Mucosa of gallbladder (tissue), 1 donor: ENCODE measurements at regions not wholly inside any gene's neighbourhood (a gene's known extent, or its start where the extent isn't known, plus 50 kb on each side); places are given as distances from the start of the nearest gene placed in this dataset.

Source experiments
- DNase-seq: peaks from one replicate; pipeline ENCODE4 v3.0.0-alpha.2; 2020; ENCODE audit warnings: low spot score
- donor health status: DM: no; HTN: no; CAD: no.

DNA sequence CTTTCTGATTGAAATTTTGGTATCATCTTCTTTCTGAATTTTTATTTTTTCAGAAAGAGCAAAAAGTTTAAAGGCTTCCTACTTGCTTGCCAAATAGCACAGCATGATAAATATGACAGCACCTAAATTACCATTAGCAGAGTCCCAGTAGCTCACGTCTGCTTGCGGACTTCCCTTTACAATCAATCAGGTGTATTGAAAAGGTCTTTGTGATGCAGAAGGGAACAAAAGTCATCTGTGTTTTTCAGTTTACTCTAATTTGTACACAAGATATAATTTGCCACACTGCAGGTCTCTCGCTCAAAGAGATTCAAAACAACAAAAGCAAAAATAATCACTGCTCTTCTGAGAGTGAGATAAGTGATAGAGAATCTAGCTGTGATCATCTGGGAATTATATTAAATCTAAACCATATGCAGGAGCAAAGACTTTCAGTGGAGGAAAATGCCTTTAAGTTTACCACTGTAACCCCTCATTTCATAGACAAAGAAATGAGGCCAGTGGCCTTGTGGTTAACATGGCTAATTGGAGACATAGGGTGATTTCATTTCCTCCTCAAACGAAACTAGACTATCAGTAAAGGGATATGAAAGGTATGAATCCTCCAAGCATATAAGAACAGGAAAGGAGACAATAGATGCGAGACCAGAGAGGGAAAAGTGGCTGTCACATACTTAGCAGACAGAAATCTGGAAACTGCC is 240.8 kb upstream of the TMPO start:
- no peak for DNase-seq

DNA sequence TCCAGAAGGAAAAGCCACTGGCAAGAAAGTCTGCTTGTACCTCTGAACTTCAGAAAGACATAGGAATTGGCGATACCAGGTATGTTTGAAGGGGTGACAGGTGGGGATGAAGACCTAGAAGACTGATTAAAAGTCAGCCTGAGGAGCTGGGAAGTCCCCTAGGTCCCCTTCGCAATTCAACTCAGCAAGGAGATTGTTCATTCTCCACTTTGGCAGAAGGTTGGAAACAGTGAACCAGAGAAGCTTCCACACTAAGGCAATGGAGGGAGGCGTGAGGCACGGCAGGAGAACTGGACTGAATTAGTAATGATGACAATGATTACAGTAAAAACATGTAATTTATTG is 240.3 kb upstream of the TMPO start:
- DNase-seq = no peak

DNA sequence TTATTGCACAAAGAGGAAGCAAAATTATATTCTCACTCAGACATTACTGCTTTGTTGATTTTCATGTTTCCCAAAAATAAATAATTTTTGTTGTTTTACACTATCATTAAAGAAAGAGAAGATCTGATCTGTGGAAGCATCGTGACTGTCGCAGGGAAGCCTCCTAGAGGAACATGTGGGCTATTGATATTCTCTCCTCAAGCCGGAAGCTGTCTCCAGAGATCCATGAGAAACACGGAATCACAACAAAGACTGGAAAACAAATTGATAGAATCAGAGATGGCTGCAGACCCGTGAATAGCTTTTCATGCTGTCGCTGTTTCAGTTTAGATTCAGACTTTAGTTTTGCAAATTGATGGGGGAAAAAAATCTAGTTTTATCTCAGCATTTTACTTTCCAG is 235.2 kb upstream of the TMPO start:
- no peak for DNase-seq

DNA sequence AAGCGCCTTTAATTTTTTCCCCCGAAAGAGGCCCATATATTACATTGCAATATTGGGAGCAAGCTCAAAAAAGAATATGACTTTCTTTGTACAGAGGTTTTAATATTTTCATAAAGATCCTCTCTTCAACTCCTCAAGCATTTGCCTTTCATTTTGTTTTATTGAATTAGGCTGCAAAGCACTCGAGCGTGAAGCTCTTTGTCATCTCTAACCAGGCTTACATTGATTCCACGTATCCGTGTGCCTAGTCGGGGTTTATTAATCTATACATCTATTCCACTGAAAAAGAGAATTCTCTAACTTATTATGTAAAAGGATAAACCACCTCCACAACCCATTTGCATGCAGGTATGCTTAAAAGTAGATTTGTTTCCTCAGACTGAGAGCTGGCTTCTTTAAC is 234.8 kb upstream of the TMPO start:
- no peak for DNase-seq

DNA sequence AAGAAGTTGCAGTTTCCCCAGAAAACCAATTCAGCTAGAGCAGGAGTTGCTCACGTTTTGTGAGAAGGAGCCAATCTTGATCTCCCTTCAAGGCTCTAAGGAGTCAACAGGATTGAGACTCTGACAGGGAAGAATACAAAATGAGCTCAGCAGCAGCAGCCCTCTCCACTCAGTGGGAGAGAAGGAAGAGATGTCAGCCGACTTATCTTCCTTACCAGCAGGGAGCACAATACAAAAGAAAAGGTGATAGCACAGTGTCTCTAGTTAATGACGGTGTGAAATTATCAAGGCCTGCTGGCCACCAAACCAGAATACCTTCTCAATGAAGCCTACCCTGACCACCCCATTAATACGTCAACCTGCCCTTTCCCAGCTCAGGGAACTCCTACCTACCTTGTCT is 223.6 kb upstream of the TMPO start:
- DNase-seq = no peak

DNA sequence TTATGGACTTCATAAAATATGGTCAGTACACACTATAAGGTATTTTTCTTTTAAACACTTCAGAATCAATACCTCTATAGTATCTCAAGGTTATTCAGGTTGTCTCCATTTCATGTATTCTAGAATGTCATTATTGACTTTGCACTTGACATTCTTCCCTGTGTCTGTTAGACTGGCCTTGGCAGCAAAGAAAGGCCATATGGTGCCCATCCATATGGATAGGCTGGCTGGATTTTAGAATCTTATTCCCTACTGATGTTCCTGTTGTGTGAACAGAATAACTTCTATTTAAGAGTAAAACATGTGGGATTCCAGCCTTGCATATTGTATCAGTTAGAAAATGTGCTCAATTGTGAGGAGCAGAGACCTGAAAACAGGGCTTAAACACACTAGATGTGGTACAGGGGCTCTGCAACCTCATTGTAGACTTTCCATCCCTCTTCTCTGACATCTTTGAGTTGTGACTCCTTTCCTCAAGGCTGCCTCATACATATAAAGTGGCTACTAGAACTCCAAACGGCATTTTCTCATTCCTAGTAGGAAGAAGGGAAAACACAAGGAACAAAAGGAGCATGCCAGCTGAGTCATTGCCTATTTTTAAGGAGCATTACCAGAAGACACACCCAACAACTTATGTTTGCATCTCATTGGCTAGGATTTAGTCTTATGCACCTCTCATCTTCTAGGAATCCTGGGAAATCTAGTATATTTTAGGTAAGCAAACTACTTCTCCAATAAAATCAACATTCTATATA is 221.2 kb upstream of the TMPO start:
- no peak for DNase-seq

DNA sequence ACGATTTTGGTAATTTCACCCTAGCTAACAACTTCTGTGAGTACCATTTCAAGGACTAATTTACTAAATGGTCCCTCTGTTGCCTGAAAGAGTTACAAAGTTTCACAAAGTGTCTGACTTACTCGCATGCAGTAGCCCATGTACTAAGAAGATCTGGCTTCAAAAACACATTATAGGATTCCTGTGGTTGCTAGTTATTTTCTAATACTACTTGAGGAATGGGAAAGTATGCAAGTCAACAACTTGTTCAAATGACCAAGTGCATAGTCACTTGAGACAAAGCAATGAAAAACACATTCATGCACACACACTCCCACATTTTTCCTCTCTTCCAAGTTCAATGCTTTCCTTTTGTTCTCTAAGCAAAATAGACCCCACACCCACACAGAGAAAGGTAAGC is 219.7 kb upstream of the TMPO start:
- DNase-seq = no peak

DNA sequence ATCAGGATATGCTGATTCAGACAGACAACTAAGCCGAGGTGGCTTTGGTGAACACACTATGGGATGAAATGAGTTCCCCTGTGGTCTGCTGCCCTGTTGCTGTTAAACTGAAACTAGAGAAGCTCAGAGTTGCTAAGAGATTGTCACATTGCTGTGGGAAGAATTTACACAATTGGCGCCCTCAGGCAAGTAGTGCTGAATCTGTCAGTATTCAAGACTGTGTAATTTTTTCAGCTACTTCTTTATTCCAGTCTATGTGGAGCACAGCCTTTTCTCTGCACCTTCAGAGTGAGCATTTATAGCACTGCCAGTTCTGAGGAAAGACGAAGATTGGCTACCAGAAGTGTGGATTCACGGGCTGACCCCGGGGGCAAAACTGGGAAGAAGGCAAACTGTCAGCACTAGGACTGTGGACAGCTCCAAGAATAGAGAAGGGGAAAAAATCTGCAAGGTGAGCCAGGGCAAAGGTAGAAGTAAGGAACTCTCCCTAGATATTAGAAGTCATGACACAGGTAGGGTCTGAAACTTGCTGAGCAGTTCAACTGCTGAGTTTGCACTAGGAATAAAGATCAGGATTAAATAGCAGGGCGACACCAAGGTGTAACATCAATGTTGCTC is 218.8 kb upstream of the TMPO start:
- DNase-seq = no peak

DNA sequence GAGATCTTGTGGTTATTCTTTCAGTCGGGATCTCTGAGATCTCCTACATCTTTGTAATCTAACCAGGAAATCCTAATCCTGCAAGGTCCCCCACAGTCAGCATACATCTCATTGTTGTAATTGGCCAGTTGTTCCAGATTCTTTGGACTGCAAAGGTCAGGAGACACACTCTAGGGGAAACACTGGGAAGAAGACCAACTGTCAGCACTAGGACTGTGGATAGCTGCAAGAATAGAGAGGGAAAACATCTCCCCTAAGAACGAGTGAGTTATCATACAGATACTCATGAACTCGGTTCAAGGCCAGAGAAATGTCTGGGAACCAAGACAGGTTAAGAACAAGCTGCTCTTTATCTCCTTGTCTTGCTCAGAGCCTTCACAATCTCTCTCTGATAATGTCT is 217.9 kb upstream of the TMPO start:
- no peak for DNase-seq

DNA sequence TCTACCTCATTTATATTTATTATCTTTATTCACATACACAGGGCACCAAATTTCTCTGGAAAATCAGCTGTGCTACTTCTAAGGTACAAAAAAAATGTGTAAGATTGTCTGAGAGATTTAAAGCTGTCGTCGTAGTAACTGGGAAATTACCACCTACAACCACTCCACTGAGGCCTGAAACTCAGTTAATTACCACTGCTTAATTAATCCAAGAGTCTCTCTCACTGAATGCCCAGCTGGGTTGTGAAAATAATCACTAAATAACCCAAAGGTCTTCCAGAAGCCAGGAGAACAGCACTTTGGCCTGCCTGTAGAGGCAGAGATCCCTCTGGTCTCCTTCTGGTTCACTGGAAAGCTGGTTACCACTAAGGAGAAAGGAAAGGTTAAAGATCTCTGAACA is 207.2 kb upstream of the TMPO start:
- no peak for DNase-seq

DNA sequence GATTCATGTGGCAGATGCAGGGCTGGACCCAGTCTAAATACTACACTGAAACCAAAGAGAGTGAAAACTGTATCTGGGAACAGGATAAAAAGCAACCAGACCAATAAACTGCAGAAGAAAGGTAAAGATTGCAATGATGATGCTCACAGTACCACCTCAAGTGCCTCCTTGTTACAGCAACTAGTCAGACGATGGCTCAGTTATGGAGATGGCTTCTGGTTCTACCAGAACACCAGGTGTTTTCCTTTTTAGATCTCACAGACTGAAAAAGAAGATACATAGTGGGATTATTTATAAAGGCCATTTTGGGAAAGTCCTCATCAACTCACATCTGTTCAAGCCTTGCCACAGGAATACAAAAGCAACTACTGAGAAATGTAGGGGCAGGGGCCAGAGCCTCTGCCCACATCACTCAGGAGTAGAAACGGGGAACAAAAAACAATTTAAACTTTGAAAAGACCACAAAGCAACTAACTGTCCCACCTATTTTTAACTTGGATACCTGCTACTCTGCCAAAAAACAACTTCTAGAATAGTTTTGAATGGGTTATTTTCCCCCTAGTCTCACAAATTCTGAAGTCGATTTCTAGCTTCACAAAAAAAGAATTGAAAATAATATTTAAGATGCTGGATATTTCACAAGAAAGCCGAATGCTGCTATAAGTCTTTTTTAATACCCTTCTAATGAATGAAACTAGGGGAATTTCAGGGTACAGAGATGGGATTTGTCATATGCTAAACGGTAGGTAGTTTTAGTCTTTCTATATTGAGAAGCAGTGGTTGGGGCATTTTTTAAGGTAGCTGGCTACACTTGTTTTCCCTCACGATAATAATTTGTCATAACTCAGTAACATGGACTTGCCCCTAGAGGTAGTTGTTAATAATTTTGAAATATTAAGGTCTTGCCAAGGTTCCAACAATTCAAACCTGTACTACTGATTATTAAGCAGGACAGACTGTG is 197.2 kb upstream of the TMPO start:
- no peak for DNase-seq

DNA sequence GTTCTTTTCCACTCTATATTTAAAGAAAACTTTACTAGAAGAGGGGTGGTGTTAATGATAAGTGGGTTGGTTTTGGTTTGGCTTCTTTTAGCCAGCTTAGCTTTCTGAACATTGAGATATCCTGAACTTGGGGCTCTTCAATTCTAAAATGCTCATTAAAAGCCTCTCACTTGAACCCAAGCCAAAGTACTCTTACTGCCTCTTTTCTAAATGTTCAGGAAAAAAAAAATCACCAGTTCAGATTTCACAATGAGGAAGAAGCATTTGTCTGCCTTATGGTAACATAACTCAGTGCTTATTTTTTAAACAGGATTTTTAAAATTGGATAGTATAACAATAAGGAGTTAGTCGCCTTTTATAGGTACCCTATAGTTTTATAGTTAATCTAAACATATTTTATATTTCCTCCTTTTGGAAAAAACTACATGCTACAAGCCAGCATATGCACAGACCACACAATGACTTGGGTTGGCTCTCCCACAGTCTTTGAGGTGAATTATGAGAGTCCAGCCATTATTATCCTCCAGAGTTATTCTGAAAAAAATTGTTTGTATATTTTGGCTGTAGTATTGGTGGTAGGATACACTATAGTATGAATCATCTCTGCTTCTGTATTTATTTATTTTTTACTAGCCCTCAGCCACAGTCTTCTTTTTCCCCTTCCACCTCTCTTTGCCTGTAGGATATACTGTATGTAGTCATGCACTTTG is 195.5 kb upstream of the TMPO start:
- DNase-seq = no peak

DNA sequence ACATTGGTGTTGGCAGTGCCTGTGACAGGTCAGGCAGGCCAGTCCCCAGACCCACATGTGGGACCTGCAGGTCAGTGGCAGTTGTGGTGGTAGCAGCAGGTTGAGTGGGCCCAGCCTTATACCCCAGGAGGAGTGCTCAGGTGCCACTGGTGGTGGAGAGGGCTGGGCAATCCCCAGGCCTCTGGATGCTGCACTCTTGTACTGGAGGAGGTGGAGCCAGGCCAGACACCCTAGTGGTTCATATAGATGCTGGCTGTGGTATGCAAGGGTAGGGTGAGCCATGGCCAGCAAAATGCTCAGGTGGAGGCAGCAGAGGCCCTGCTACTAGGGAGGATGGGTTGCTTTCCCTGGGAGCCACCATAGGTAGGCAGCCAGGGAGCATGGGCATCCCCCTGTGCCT is 190.4 kb upstream of the TMPO start:
- no peak for DNase-seq

DNA sequence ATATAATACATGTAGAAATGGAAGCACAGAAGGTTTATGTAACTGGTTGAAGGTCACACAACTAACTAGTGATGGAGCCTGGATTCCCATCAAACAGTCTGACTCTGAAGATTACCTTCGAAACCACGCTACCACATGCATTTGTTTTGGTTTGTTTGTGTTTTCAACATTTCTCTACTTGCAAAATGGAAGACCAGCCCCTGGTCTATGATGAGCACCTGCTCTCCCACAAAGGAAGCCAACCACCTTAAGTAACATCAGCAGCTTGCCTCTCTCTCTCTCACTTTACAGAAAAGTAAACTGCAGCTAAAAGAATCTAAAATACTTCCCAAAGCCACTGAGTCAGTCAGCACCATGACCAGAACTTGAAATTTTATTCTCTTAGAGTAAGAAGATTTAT is 186.9 kb upstream of the TMPO start:
- DNase-seq = no peak

DNA sequence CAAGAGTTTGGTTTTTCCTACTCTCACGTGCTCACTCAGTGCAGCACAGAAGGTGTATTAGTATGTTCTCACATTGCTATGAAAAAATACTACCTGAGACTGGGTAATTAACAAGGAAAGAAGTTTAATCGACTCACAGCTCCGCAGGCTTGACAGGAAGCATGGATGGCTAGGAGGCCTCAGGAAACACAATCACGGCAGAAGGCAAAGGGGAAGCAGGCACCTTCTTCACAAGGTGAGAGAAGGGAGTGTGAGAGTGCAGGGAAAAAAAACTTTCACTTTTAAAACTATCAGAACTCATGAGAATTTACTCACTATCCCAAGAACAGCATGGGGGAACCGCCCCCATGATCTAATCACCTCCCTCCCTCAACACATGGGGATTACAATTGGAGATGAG is 185.8 kb upstream of the TMPO start:
- no peak for DNase-seq

DNA sequence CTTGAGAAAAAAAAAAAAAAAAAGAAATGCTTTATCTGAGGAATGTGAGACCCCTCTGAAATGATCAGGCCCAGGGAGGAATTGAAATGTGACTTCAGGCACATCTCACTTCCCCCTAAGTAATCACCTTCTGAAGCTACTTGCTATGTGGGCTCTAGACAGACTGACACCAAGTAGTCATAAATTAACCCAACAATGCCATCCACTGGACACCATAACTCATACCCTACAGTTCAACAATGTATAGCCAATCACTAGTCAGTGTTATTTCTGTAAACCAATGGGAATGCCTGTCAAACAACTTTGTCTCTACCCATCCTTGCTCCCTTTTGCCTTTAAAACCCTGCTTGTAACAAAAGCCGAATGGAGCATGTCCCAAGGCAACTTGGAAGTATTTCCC is 182.7 kb upstream of the TMPO start:
- no peak for DNase-seq

DNA sequence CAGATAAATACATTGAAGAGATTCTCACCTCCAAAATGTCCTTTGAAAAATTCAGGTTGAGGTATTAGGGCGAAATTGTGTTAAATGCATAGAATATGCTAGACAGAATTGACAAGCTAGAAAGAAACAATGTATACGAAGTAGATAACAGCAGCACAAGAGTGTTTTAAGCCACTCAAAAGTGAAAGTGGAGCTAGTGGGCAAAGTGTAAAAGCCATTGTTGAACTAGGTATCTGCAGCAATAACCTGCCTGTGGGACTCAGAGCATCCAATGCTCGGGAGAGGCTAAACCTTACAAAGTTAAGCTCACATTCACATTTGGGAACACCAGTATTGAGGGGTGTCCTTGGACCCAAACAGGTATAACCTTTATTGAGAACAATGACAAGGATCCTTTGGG is 180.6 kb upstream of the TMPO start:
- no peak for DNase-seq

DNA sequence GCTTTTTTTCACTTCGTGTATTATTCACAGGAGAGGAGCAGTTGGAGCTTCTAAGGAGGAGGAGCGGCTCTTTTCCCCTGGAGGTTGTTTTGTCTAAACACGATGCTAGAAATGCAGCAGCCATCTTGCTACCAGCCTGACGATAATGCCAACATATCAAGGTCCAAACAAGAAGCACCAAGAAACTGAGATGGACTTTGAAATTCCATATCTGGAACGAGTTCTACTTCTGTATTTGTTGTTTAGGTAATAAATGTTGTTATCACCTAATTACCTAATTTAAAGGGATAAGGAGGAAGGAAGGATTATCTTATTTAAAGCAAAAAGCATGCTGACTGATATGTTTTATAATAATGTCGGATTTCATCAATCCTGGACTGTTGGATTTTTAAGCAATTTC is 174.4 kb upstream of the TMPO start:
- DNase-seq = no peak

DNA sequence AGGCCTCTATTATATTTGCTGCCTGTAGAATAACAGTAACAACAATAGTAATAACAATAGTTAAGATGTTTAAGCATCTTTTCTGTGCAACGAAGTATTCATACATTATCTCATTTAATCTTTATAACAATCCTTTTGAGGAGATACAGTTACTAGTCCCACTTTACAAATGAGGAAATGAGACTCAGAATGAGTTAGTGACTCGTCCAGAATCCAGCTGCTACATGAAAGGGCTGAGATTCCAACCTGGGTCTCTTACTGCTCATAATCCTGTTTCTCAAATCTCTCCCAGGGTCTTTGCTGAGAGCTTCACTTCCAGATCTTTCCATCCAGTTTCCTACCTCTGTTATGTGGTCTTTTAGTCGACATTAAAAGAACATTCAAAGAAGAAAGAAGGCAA is 173.7 kb upstream of the TMPO start:
- DNase-seq = no peak

DNA sequence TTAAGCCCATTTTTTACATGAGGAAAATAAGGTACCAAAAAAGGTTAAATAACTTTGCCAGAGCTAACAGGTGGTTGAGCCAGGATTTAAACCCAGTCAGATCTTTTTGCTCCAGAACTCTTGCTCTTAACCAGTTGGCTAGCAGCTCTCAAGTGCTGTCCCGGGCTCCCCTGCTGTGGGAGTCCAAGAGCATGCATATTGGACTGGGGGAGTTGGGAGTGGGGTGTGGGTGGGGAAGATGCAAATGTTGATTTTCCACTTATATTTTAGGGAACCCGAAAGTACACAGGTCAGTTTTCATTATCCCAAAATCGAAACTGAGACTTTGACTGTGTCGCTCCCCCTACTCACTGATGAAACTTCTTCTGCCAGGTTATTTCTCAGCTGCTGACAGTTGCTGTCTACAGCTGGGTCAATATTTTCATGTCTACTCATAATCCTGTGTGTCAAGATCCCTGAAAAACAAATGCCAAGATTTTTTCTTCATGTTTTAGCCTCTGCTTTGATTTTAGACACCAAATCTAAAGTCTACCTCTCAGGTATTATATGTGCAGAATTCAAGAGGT is 172.3 kb upstream of the TMPO start:
- no peak for DNase-seq
